HG03135 (cell line): ENCODE measurements at regions not wholly inside any gene's neighbourhood (a gene's known extent, or its start where the extent isn't known, plus 50 kb on each side); places are given as distances from the start of the nearest gene placed in this dataset.

Experiments used
- ATAC-seq: cut with Tn5 transposase; IDR thresholded peaks from one replicate; pipeline ENCODE4 v1.9.1; 2021; ENCODE audit warnings: mild to moderate bottlenecking, moderate library complexity; ENCODE audit not compliant: unreplicated experiment

GRCh38 chr2:3005859-3006501 is 371.6 kb downstream of the EIPR1 start:
- ATAC-seq = no peak

GRCh38 chr2:3001615-3002560 is 375.7 kb downstream of the EIPR1 start:
- no peak for ATAC-seq

DNA sequence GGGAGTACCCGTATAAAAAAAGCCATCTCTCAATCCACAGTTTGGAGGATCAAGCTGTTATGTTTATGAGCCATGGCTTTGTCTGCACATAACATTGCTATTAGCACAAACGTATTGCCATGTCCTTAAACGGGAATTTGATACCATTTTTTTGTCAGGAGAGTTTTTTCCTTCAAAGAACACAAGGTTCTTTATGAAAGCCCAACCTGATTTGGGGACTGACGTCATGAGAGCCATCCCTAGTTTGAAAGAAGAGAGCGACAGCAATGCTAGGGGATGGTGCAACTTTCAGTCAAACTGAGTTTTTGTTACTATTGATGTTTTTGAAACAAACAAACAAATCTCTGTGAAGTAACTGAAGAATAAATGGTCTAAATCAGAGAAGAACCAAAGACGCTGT is 376.6 kb downstream of the EIPR1 start:
- ATAC-seq = no peak

DNA sequence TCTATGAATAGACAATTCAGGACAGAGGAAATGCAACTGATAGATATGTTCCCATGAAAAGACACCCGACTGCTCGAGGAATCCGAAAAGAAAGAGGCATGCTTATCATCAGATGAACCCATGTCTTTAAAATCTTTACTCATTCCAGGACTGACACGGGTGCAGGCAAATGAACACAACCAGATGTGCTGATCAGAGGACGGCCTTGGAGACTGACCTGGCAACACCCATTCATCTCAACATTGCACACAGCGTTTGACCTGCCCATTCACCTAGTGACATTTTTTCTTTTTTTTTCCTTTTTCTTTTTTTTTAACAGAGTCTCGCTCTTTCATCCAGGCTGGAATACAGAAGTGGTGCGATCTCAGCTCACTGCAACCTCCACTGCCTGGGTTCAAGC is 377.5 kb downstream of the EIPR1 start:
- ATAC-seq = no peak

DNA sequence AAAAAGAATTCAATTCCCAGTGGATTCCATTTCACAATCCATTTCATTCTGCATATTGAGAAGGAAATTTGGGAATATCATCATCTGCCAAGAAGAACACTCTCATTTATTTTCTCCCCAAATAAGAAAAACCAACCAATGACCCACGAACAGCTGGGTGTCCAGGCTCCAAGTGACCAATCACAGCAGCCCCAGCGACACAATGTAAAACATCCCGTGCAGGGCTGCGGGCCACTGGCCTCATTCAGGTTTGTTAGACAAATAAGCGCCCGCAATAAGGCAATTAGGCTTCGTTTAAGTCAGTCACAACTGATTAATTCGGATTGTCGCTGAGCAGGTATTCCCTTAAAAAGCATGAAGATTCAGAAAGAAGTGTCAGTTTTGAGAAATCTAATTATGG is 378.6 kb downstream of the EIPR1 start:
- ATAC-seq = no peak

- ATAC-seq = no peak
Observed at GRCh38 chr2:2993172-2993692, 384.4 kb downstream of the EIPR1 start.

GRCh38 chr2:2992634-2993033 is 385.0 kb downstream of the EIPR1 start:
- ATAC-seq = no peak

- ATAC-seq = no peak
Observed at GRCh38 chr2:2985020-2985419, 392.6 kb downstream of the EIPR1 start.

GRCh38 chr2:2981000-2981399 is 396.6 kb downstream of the EIPR1 start:
- no peak for ATAC-seq

DNA sequence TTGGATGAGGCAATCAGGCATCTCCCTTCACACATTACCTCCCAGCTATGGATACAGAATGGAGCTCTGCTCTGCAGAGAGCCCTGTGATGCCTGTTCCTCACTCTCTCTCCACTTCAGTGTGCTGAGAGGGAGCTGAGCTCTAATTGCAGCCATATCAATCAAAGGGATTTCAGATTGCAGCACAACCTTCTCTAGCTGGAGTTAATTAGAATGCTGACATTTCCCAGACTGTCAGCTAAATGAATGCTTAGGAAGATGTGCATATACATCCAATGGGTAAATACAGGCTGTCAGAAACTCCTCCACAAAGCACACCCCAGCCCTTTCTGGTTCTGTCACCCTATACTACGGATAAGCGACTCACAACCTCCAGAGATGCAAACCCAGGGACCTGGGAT is 402.6 kb downstream of the EIPR1 start:
- ATAC-seq = no peak

DNA sequence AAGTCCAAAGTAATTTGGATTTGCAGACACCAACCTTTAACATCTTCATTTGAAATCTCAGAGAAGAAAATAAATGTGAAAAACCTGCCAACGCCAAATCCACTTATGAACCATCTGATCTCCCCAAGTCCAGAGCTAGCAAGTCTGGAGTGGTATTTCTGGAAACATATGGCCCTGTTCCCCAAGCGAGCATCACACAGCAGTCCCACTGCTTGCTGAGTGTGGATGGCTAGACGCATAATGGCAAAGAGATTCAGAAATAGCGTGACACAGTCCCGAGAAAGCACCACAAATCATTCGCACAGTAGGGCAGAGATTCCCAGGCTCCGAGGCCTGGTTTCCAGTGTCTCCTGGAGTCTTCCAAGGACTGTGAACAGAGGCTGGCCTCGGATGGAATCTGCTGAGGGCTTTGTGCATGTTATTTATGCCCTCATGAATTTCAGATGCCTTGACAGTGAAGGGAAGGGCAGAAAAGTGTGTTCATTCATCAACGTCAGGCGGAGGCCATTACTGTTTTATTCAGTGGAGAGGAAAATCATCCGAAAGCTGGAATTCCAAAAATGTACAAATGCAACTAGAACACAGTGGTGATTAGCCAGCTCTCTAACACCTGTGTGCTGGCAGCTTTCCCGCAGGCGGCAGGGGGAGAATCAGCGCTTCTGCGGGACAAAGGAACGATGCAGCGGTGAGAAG is 417.0 kb downstream of the EIPR1 start:
- ATAC-seq = no peak

DNA sequence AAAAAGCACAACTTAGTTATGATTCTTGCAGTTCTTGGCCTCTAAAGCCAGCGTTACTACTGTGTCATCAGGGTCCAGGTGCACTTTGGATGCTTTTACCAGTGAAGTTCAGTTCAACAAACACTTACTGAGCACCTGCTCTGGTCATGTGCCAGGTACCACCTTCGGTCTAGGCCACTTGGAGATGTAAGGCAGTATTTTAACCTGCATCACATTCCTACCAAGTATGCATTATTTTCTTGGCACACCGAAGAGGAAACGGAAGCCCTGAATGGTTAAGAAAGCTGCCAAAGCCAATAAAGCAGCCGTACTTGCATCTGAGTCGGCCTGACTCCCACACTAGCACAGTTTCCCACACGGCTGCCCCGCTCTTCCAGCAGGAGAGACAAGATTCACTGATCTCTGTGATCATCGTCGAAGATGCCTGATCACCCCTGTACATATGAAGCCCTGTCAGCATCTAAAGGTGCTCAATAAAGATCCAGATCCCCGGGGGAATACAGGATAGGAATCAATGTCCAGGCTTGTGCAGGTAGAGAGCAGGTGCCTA is 427.1 kb downstream of the EIPR1 start:
- no peak for ATAC-seq

DNA sequence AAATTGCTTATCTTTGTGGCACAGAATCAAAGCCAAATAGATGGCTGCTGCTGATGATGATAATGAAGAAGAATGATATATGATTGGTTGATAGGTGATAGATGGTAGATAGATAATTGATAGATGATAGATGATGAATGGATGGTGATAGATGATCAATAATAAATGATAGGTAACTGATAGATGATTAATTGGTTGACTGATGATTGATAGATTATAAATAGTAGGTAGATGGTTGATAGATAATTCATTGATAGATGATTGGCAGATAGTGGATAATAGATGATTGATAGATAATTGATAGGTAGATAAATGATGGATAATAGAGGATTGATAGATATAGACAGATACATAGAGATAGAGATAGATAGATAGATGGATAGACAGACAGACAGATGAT is 430.2 kb downstream of the EIPR1 start:
- no peak for ATAC-seq

GRCh38 chr2:2942906-2943305 is 434.7 kb downstream of the EIPR1 start:
- no peak for ATAC-seq

DNA sequence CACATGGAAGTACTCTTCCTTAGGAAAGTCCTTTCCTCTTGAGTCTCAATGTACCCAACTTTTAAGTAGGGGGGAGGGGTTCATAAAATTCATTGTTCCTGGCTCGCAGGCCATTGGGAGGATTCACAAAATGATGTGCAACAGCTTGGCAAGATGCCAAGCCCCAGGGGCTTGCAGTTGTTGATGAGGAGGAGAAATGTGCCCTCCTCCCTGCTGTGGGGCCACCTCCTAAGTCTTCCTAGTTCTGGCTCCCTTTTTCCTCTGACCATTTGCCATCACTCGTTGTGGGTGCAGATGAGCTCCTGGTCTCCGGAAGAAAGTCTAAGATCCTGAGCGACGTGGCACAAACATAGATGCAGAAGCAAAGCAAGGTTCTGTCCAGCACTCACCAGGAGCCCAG is 435.4 kb downstream of the EIPR1 start:
- no peak for ATAC-seq

DNA sequence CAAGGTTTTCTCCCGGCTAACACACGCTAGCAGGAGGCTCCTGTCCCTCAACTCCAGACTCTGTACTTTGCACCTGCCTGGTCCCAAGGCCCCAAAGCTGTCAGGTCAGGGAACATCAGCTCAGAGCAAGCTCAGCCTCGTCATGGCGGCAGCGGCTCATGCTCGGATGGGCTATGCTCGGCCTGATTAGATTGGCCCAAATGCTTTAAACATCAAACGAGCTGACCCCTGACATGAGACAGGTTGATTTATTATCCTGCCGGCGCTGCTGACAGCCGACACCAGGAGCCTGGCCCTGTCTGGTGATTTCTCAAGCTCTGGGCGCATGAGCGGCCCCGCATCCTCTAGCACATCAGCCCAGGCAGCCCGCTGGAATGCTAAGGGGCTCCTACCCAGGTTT is 436.4 kb downstream of the EIPR1 start:
- ATAC-seq = no peak

DNA sequence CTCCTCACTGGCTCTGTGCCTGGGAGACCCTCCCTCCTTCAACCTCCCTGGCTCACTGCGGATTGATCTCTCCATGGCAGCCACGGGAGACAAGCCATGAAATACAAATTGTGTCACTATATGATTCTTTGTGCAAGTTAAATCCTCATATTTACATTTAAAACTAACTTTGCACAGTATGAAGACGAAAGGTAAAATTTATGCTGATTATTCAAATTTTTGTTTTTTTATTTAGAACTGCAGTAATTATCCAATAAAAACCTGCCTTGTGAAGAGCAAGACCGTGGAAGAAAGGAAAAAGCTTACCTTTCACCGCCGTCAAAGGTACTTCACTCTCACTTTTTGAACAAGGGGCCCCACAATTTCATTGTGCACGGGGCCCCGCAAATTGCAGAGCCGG is 436.9 kb downstream of the EIPR1 start:
- no peak for ATAC-seq

GRCh38 chr2:2940061-2940460 is 437.6 kb downstream of the EIPR1 start:
- no peak for ATAC-seq

- no peak for ATAC-seq
Observed at GRCh38 chr2:2939078-2939795, 438.4 kb downstream of the EIPR1 start.

DNA sequence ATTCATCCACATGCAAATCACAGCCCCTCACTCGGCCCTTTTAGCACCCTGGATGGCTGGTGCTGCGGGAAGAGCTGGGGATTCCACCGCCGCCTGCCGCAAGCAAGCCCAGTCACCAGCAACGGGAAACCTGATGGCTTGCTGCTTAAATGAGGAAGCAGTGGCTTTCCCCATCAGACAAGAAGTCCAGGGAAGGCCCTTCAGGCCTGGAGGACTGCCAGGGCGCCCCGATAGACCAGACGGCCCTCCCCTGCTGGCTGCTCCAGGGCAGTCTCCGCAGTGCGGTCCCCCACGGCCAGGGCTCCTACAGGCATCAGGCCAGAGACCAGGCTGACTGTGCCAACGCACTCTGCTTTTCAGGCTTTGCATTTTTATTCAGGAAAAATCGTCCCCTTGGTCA is 439.1 kb downstream of the EIPR1 start:
- no peak for ATAC-seq
